Esophagus muscularis mucosa (tissue), 4 donors: ENCODE measurements at regions not wholly inside any gene's neighbourhood (a gene's known extent, or its start where the extent isn't known, plus 50 kb on each side); places are given as distances from the start of the nearest gene placed in this dataset.

Experiments
- CTCF ChIP-seq, 3 experiments: fragments of 200-600 bp in 2 of 3; fragments of 450-650 bp in 1 of 3; sonication (generic) in 2 of 3; IDR thresholded peaks; one replicate each; pipeline ENCODE4 v1.5.1; 2017 to 2019; ENCODE audit warnings: antibody characterized with exemption in 3 of 3, mild to moderate bottlenecking in 2 of 3, moderate library complexity in 1 of 3
- EP300 ChIP-seq: sonication (generic); formaldehyde crosslinking; IDR thresholded peaks from one replicate; pipeline ENCODE4 v1.6.1; 2017; ENCODE audit warnings: antibody characterized with exemption
- POLR2A ChIP-seq: fragments of 450-650 bp; IDR thresholded peaks from one replicate; pipeline ENCODE4 v1.6.1; 2017; ENCODE audit warnings: antibody characterized with exemption, moderate library complexity, mild to moderate bottlenecking, low read depth
- POLR2AphosphoS5 ChIP-seq, 2 donors: sonication (generic); formaldehyde crosslinking; IDR thresholded peaks; one replicate each; pipeline ENCODE4 v1.6.1; 2017; ENCODE audit warnings: antibody characterized with exemption in 2 of 2

GRCh38 chr10:121033366-121033765, 182.2 kb downstream of the WDR11 start:
- no peak for TF ChIP-seq CTCF (IDR thresholded peaks at IDR 0.05)
- TF ChIP-seq POLR2AphosphoS5 (IDR thresholded peaks at IDR 0.05): no peak
- TF ChIP-seq POLR2A: no peak
- no peak for TF ChIP-seq EP300
